Naive B cell (primary cell): ENCODE measurements at regions not wholly inside any gene's neighbourhood (a gene's known extent, or its start where the extent isn't known, plus 50 kb on each side); places are given as distances from the start of the nearest gene placed in this dataset.

Experiments used
- ATAC-seq, 2 donors: fragments of 150-1000 bp; cut with Tn5 transposase; 2 replicates each; pipeline ENCODE4 v1.10.0; 2021; ENCODE audit warnings: low read depth in 2 of 2, mild to moderate bottlenecking in 2 of 2, moderate library complexity in 2 of 2
- DNase-seq: peaks from one replicate; pipeline ENCODE4 v3.0.0; 2022
- H3K27ac Mint-ChIP-seq, 6 donors: one replicate each; pipeline ENCODE4 v1.8.0; 2020 to 2022; ENCODE audit warnings: mild to moderate bottlenecking in 6 of 6, mixed read lengths in 6 of 6, moderate library complexity in 5 of 6, inconsistent platforms in 2 of 6
- H3K27me3 Mint-ChIP-seq, 3 donors: one replicate each; pipeline ENCODE4 v1.8.0; 2021 to 2022; ENCODE audit warnings: mixed read lengths in 3 of 3, mild to moderate bottlenecking in 1 of 3
- H3K36me3 Mint-ChIP-seq, 2 donors: one replicate each; pipeline ENCODE4 v1.8.0; 2020 to 2022; ENCODE audit warnings: mixed read lengths in 2 of 2, inconsistent platforms in 1 of 2, mild to moderate bottlenecking in 1 of 2
- H3K4me1 Mint-ChIP-seq, 3 donors: one replicate each; pipeline ENCODE4 v1.8.0; 2020 to 2022; ENCODE audit warnings: mixed read lengths in 3 of 3, inconsistent platforms in 1 of 3, mild to moderate bottlenecking in 1 of 3, moderate library complexity in 1 of 3
- H3K4me3 Mint-ChIP-seq, 8 donors: one replicate each; pipeline ENCODE4 v1.8.0; 2020 to 2022; ENCODE audit warnings: mild to moderate bottlenecking in 8 of 8, mixed read lengths in 8 of 8, moderate library complexity in 8 of 8, inconsistent platforms in 2 of 8
- H3K9me3 Mint-ChIP-seq, 7 donors: one replicate each; pipeline ENCODE4 v1.8.0; 2020 to 2022; ENCODE audit warnings: mixed read lengths in 7 of 7, mild to moderate bottlenecking in 5 of 7, inconsistent platforms in 2 of 7, moderate library complexity in 1 of 7

DNA sequence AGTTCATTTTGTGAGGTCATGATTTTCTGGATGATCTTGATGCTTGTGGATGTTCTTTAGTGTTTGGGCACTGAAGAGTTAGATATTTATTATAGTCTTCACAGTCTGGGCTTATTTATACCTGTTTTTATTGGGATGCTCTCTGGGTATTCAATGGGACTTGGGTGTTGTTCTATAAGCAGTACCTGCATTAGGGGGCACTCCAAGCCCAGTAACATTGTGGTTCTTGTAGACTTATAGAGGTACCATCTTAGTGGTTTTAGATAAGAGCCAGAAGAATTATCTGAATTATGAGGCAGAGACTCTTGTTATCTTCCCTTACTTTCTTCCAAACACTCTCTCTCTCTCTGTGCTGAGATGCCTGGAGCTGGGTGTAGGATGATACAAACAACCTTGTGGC lies 470.0 kb downstream of the PIK3C3 start:
- Mint-ChIP-seq H3K27me3 (no peaks in the 10 kb centered on the region), H3K27ac (no peak overlapping the region), H3K36me3 (no peaks in the 10 kb centered on the region), H3K4me3 (no peak overlapping the region), H3K9me3 (peaks cover 0 to 8% (median 1%) of the 10 kb centered on the region in 7 donors), H3K4me1 (no peaks in the 10 kb centered on the region)
- ATAC-seq (no peak), DNase-seq (no peak)

DNA sequence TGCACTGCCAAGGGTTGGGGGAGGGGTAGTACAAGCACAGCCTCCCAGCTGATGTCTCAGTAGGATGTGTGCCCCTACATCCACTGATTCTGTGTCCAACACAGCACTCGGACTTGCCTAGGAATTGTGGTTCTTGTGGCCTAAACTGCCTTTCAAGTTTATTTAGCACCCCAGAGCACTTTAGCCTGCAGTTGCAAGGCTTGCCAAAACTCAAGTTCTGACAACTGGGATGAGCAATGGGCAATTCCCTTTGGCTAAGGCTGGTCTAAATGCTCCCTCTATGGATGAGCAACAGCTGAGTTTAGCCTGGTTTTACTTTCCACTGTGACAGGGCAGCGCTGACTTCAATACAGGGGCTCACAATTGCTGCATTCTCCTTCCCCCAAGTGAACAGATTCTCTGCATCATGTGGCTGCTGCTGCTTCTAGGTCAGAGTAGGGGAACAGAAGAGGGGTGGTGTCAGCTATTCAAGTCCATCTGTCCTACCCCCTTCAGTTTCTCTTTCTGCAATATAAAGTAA lies 471.5 kb downstream of the PIK3C3 start:
- Mint-ChIP-seq H3K4me3 (no peak overlapping the region), H3K36me3 (no peaks in the 10 kb centered on the region), H3K27me3 (no peaks in the 10 kb centered on the region), H3K9me3 (peaks cover 0 to 7% (median 0%) of the 10 kb centered on the region in 7 donors), H3K4me1 (no peaks in the 10 kb centered on the region), H3K27ac (no peak overlapping the region)
- ATAC-seq (no peak), DNase-seq (no peak)

DNA sequence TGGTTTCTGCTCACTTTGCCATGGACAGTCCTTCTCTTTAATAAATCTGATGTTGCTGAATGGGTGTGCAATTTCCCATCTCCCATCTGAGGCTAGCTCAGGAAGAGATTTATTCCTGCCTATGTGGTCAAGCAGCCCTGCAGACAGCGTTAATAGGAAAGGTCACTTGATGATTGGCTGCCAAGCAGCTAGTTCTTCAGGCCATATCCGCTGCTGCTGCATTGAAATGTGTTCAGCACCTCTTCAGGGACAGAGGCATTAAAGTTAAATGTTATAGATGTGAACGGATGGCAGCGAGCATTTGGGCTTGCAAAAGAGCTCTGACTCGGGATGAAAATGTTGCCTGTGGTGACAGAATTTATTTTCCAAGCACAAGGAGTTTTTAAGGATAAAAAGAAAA lies 474.2 kb downstream of the PIK3C3 start:
- ATAC-seq (no peak), DNase-seq (no peak)
- Mint-ChIP-seq H3K27me3 (no peaks in the 10 kb centered on the region), H3K27ac (no peak overlapping the region), H3K9me3 (peaks cover 0 to 7% (median under 1%) of the 10 kb centered on the region in 7 donors), H3K36me3 (no peaks in the 10 kb centered on the region), H3K4me3 (no peak overlapping the region), H3K4me1 (no peaks in the 10 kb centered on the region)

DNA sequence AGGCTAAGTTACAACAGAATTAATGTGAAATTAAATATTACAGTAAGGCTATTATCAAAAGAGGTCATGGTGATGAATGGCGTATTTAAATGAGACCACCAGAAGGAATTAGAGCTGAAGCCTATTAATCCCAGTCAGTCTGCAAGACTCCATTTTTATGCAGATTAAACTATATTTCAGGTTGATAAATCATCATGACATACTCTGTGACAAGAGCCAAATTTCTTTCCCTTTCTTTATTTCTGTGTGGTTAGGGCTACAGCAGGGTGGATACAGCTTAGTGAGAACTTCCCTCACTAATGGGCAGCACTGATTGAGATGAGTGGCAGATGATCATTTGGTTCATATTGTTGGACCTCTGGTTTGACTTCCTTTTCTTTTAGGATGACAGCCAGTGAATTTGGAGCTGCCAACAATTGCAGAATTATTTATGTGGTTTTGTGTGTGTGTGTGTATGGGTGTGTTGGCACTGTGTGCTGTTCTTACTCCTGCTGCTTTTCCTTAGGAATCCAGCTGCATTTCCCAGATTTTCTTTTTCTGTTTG lies 481.3 kb downstream of the PIK3C3 start:
- DNase-seq (no peak), ATAC-seq (no peak)
- Mint-ChIP-seq H3K4me3 (no peak overlapping the region), H3K36me3 (no peaks in the 10 kb centered on the region), H3K27me3 (no peaks in the 10 kb centered on the region), H3K4me1 (no peaks in the 10 kb centered on the region), H3K9me3 (peaks cover 0 to 11% (median 2%) of the 10 kb centered on the region in 7 donors), H3K27ac (no peak overlapping the region)

DNA sequence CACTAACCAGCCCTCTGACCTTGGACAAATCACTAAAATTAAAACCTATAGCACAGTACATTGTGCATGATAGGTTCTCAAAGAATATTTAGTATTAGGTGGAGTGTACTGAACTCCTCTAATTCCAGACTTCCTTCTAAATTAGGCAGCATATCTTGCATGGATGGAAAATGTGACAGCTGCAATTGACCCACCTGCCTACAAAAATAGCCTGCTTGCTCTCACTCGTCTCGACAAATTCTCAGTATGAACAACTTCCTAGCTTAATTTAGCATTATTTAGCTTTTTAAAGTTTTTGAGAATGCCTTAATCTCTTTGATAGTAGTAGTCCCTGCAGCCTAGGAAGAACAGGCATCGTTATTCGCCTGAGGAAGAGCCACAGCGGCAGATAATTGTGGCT lies 482.0 kb downstream of the PIK3C3 start:
- no peak for ATAC-seq
- Mint-ChIP-seq H3K9me3 (peaks cover 0 to 11% (median 3%) of the 10 kb centered on the region in 7 donors), H3K27ac (peak overlapping the region in 1 of 6 donors; percentile 16), H3K36me3 (no peaks in the 10 kb centered on the region), H3K4me1 (no peaks in the 10 kb centered on the region), H3K27me3 (no peaks in the 10 kb centered on the region), H3K4me3 (no peak overlapping the region)
- no peak for DNase-seq

DNA sequence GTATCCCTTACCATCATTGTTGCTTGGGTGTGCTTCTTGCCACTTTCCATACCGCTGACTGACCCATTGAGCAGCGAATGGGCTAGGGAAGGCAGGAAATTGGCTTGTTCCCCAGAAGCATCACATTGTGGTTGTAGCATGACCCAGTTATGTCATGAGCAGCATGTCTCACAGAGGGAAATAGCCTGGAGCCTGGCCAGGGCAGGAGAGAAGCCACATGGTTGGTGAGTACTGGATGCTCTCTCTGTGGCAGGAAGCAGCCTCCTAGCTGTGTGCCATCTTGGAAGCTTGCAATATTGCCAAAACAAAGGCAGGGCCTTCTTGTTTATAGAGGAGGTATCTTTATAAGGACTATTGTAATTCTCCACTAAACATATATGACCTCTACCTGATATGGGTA lies 482.6 kb downstream of the PIK3C3 start:
- Mint-ChIP-seq H3K27ac (no peak overlapping the region), H3K9me3 (peaks cover 0 to 9% (median 3%) of the 10 kb centered on the region in 7 donors), H3K27me3 (no peaks in the 10 kb centered on the region), H3K36me3 (no peaks in the 10 kb centered on the region), H3K4me1 (no peaks in the 10 kb centered on the region), H3K4me3 (no peak overlapping the region)
- DNase-seq = no peak
- ATAC-seq = no peak

DNA sequence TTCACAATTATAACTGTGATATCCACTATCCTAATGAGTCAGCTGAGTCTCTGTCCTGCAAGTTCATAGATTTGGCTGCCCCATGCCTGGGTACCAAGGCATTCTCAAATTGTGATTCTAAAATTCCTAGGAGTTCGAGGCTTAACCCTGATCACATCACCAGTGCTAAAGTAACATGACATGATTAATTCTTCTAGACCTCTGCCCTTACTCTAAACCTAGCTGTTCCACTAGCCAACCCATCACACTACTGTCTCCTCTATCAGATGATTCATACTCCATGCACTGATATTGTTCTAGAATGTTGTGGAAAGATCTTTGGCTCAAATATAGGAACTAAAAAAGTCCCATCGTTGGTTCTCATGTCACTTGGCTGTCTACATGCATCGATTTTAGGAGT lies 487.6 kb downstream of the PIK3C3 start:
- H3K4me1 Mint-ChIP-seq = no peaks in the 10 kb centered on the region
- H3K27me3 Mint-ChIP-seq = no peaks in the 10 kb centered on the region
- peaks cover 0 to 5% of the 10 kb centered on the region in 2 donors for H3K36me3 Mint-ChIP-seq
- H3K4me3 Mint-ChIP-seq = no peak overlapping the region
- no peak overlapping the region for H3K27ac Mint-ChIP-seq
- DNase-seq (no peak), ATAC-seq (no peak)
- H3K9me3 Mint-ChIP-seq = peaks cover 2 to 21% (median 13%) of the 10 kb centered on the region in 7 donors

DNA sequence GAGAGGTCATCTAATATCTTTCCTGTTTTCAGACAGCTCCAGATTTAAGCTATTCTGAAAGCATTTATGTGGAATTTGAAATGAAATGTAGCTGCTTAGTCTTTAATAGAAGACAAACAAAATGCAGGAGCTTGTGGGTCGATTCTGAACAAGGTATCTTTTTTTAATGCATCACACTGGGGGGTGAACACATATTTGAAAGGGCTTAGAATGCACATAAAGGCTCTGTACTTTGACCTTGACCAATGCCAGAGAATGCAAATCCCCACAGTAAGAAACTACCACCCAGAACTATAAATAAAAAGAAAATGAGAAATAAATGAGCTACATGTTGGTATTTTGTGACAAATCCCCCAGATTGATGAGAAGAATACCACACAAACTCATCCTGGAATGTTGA lies 489.3 kb downstream of the PIK3C3 start:
- H3K4me1 Mint-ChIP-seq = no peaks in the 10 kb centered on the region
- DNase-seq (no peak), ATAC-seq (no peak)
- H3K4me3 Mint-ChIP-seq = no peak overlapping the region
- H3K9me3 Mint-ChIP-seq = peaks cover 4 to 33% (median 18%) of the 10 kb centered on the region in 7 donors
- no peak overlapping the region for H3K27ac Mint-ChIP-seq
- no peaks in the 10 kb centered on the region for H3K27me3 Mint-ChIP-seq
- peaks cover 5 to 7% of the 10 kb centered on the region in 2 donors for H3K36me3 Mint-ChIP-seq

DNA sequence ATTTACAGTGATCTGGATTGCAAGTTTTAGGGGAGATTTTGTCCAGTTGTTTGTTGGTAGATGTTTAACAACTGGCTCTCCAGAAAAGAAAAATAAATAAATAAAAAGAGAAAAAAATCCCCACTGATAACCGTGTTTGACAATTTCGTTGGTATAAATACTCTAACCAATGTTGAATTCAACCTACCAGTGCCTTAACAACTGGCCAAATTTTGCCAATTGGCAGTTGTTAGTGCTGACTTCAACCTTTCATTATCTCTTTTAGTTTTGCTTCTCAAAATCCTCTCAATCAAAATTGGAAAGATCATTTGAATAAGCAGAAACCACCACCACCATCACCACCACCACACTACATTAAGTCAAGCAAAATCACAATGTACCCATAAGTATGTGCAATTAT lies 490.3 kb downstream of the PIK3C3 start:
- Mint-ChIP-seq H3K9me3 (peaks cover 4 to 33% (median 18%) of the 10 kb centered on the region in 7 donors), H3K4me3 (no peak overlapping the region), H3K4me1 (no peaks in the 10 kb centered on the region), H3K27ac (no peak overlapping the region), H3K27me3 (no peaks in the 10 kb centered on the region), H3K36me3 (peaks cover 5 to 7% of the 10 kb centered on the region in 2 donors)
- ATAC-seq (no peak), DNase-seq (no peak)

DNA sequence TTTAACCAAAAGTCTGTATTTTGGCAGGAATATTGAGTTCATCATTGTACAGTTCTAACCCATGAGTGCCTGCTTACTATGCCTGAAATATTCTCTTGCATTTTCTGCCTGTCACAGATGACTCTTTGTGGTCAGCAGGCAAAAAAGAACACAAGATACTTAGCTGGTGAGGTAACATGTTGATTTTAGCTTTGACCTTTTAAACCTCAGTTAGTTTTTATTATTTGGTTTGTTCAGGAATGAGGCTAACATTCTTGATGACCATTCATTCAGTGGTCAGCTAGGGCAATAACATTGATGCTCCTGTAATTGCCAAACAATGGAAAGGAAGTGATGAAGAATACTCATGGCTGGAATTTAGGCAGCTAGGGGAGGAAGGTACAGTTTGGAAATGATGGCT lies 491.2 kb downstream of the PIK3C3 start:
- Mint-ChIP-seq H3K36me3 (peaks cover 5 to 7% of the 10 kb centered on the region in 2 donors), H3K4me1 (no peaks in the 10 kb centered on the region), H3K9me3 (peaks cover 4 to 33% (median 18%) of the 10 kb centered on the region in 7 donors), H3K4me3 (no peak overlapping the region), H3K27ac (no peak overlapping the region), H3K27me3 (no peaks in the 10 kb centered on the region)
- DNase-seq = no peak
- no peak for ATAC-seq

DNA sequence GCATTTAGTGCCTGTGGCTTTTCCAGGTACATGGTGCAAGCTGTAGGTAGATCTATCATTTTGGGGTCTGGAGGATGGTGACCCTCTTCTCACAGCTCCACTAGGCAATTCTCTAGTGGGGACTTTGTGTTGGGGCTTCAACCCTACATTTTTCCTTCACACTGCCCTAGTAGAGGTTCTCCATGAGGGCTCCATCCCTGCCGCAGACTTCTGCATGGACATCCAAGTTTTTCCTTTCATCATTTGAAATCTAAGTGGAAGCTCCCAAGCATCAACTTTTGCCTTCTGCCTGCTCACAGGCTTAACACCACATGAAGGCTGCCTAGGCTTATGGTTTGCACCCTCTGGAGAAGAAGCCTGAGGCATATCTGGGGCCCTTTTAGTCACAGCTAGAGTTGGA lies 492.7 kb downstream of the PIK3C3 start:
- H3K27ac Mint-ChIP-seq = no peak overlapping the region
- ATAC-seq (no peak), DNase-seq (no peak)
- no peaks in the 10 kb centered on the region for H3K4me1 Mint-ChIP-seq
- no peaks in the 10 kb centered on the region for H3K27me3 Mint-ChIP-seq
- H3K36me3 Mint-ChIP-seq = peaks cover 5 to 7% of the 10 kb centered on the region in 2 donors
- no peak overlapping the region for H3K4me3 Mint-ChIP-seq
- H3K9me3 Mint-ChIP-seq = peaks cover 2 to 36% (median 17%) of the 10 kb centered on the region in 7 donors

DNA sequence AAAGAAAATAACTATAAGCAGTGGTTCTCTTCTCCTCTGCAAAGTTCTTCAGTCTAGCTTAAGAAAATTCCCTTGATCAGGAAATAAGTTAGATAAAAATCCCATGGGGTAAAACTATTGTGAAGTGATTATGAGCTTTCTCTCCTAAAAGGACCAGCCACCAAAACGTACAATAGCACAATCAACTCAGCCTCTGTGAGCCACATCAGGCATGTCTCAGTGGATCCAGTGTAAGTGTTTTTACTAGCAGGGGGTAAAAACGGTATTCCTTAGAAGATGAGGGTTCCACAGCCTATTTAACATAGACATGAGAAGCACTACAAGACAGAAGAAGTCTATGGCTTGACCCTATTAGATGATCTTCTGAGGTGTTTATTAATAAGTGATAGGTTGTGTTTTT lies 503.2 kb downstream of the PIK3C3 start:
- H3K4me3 Mint-ChIP-seq = no peak overlapping the region
- H3K4me1 Mint-ChIP-seq = no peaks in the 10 kb centered on the region
- H3K9me3 Mint-ChIP-seq = peaks cover 0 to 11% (median 0%) of the 10 kb centered on the region in 7 donors
- no peak for ATAC-seq
- no peak overlapping the region for H3K27ac Mint-ChIP-seq
- H3K36me3 Mint-ChIP-seq = no peaks in the 10 kb centered on the region
- no peak for DNase-seq
- H3K27me3 Mint-ChIP-seq = no peaks in the 10 kb centered on the region

DNA sequence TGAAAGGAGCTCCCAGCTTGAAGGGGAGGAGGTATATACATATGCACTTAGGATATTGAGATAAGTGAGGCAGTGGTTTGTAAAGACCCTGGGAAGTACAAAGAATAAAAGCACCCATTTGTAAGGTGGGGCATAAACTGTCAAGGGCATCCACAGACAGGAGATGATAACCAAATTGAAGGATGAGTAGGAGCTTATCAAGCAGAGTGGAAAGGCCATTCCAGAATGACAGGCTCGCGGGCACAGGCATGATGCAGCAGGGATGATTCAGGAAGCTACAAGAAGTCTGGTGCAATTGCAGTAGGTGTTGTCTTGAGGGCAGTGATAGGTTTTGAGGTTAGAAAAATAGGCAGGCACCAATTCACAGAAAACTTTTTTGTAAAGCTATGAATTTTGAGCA lies 504.8 kb downstream of the PIK3C3 start:
- ATAC-seq = no peak
- H3K36me3 Mint-ChIP-seq = no peaks in the 10 kb centered on the region
- H3K4me1 Mint-ChIP-seq = no peaks in the 10 kb centered on the region
- no peak overlapping the region for H3K4me3 Mint-ChIP-seq
- DNase-seq = no peak
- H3K9me3 Mint-ChIP-seq = peaks cover 0 to 5% (median 0%) of the 10 kb centered on the region in 7 donors
- H3K27me3 Mint-ChIP-seq = no peaks in the 10 kb centered on the region
- H3K27ac Mint-ChIP-seq = no peak overlapping the region

DNA sequence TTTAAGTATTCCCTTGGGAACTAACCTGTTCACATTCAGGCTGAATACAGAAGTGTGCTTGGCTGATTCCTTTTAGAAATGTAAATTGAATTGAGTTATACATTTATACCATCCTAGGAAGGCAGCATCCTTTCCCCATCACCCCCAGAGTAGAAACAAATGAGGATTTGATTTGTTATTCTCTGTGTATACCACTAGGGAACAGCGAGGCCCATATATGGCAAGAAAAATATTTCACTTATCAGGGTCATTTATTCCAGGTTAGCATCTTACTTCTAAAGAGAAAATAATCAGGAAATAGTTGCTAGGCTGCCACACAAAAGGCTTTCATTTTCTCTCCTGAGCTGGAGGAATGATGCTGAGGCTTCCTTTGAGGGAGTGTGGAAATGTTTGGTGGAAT lies 516.9 kb downstream of the PIK3C3 start:
- H3K27ac Mint-ChIP-seq = no peak overlapping the region
- no peaks in the 10 kb centered on the region for H3K9me3 Mint-ChIP-seq
- DNase-seq (no peak), ATAC-seq (no peak)
- no peak overlapping the region for H3K4me3 Mint-ChIP-seq
- no peaks in the 10 kb centered on the region for H3K4me1 Mint-ChIP-seq
- H3K27me3 Mint-ChIP-seq = no peaks in the 10 kb centered on the region
- no peaks in the 10 kb centered on the region for H3K36me3 Mint-ChIP-seq

DNA sequence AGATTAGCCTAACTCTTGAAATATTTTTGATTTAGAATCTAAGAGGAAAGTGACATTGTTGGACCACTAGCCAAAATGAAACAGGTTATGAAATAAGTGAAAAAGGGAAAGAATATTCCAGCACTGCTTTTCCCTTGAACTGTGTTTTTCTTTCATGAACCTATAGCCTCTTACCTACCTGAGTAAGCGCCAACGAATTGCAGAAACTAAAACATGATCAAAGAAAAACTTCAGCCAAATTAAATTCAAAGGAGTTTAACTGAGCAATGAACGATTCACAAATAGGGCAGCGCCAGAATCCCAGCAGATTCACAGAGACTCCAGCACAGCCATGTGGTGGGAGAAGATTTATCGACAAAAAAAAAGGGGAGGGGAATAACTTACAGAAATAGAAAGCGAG lies 518.6 kb downstream of the PIK3C3 start:
- H3K27me3 Mint-ChIP-seq = no peaks in the 10 kb centered on the region
- no peaks in the 10 kb centered on the region for H3K4me1 Mint-ChIP-seq
- H3K27ac Mint-ChIP-seq = no peak overlapping the region
- DNase-seq (no peak), ATAC-seq (no peak)
- H3K9me3 Mint-ChIP-seq = no peaks in the 10 kb centered on the region
- no peaks in the 10 kb centered on the region for H3K36me3 Mint-ChIP-seq
- no peak overlapping the region for H3K4me3 Mint-ChIP-seq
